Stimulated activated CD8-positive, alpha-beta memory T cell treated with anti-CD3 and anti-CD28 coated beads, Interleukin-12 subunit alpha, Interleukin-12 subunit beta, amount 100 ng/mL, for 24 hours (primary cell): ENCODE measurements at regions not wholly inside any gene's neighbourhood (a gene's known extent, or its start where the extent isn't known, plus 50 kb on each side); places are given as distances from the start of the nearest gene placed in this dataset.
"Not testable (repeated sequence)": the region's sequence is repeated elsewhere in the genome, so short reads cannot be mapped to it uniquely, and the experiment has no call there.

Experiments used
- DNase-seq: peaks from one replicate; pipeline ENCODE4 v3.0.0-alpha.2; 2020; ENCODE audit errors: extremely low read depth

DNA sequence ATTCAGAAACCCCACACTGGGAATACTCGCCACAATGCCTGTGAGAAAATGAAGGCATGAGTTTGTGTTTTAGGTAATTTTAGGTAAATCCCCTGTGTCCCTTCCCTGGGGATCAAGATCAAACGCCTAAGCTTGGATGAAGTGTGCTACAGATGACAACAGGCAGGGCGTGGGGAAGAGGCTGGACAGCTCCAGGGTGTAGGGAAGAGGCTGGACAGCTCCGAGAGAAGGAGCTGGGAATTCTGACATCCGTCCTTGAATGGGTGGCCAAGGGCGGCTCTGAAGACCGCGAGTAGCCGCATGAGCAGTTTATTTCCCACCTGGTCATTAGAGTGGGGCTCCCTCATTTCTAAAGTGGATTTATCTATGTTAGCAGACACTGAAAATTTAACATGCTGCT is 109.7 kb downstream of the RAMP3 start:
- no peak for DNase-seq

DNA sequence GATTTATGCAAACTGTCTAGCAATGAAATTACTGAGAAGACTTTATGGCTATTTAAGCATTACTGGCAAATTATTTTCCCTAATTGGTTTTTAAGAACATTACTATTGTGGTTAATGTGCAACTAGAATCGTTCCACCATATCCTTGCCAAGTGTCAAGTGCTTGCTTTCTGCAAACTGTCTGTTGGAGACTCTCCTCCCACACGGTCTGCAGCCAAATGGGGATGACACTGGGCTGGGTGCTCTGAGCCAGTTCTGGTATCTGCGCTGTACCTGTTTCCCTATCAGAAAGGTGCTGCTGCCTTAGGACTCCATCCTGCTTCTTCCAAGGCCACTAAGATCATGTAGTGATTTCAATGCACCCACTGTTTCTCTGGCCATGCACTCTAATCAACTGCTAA is 110.4 kb downstream of the RAMP3 start:
- no peak for DNase-seq

DNA sequence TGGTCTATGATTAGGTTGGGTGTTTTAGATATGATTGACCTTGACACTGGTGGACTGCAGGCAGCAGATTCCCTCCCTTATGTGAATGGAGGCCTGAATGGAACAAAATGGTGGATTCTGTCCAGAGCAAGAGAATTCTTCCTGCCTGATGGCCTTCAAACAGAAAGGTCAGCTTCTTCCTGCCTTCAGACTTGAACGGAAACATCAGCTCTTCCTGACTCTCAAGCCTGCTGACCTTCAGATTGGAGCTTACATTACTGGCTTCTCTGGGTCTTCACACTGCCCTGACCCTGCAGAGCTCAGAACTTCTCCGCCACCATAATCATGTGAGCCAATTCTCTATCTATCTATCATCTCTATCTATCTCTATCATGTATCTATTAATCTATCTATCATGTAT is 111.6 kb downstream of the RAMP3 start:
- no peak for DNase-seq

DNA sequence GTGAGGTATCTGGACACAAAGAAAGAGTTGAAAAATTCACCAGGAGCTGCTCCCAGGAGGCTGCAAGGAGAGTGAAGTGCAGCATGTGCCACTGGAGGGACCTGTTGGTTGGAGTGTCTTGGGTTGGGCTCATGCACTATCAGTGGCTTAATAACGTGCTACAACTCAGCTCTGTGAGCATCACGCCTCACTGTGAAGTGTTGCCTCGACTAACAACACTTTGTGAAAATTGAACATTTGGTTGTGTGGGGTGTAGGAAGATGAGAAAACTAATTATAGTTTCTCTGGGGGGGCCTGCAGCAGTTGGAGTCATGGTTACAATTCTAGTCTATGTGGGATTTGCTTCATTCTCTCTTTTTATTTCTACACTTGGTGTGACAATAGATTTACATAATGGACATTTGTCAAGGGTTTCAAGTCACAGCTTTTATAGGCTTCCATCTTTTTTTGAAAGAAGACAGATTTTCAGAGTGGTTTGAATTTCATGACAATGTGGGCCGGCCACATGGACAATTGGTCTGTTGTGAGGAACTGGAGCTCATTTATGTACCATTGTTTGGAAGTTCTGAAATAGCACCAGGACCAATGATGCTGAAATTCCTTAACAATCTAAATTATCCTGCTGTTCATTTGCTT is 121.3 kb downstream of the RAMP3 start:
- no peak for DNase-seq

DNA sequence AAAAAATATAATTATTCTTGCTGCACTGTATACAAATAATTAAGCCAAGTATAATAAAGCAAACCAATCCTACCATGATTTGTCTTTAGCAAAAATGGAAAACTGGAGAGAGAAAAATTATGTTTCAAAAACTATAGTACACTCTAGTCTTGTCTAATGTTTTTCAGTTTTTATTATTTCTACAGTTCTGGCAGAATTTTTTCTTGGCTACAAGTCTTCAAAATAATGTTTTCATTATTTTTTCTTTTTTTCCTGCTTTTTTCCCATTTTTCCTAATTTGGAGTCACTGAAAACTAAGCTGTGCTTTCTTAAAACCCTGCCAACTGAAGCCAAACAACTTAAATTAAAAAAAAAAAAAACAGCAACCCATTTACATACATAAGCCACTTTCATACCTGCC is 132.0 kb downstream of the RAMP3 start:
- DNase-seq, result not testable (repeated sequence)

DNA sequence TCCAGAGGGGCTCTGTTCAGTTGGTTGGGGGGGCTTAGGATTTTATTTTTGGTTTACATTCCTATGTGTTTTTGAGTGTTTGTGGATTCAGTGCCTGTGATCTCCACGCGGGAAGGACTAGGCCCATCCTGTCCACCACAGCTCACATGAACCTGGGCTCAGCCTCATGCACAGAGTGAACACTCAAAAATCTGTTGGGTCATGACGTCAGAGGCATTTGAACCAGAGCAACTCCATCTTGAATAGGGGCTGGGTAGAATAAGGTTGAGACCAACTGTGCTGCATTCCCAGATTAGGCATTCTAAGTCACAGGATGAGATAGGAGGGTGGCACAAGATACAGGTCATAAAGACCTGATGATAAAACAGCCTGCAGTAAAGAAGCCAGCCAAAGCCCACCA is 133.3 kb downstream of the RAMP3 start:
- DNase-seq, result no peak

DNA sequence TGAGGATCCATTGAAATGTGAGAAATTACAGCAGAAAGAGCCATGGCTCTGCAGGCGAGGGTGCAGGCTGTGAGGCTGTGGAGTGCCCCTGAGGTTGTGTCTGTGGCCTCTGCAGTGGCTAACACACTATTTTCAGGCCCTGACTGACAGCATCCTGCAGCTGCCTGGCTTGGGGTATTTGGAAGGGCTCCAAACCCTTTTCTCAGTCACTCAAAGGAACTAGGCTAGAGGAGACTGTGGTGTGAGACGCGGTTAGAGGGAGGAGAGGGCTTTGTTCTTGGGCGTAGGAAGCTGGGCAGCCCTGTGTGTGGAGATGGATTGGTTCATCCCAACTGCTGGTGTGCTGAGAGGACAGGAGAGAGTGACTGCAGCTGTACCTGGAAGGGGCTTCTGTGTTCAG is 134.9 kb downstream of the RAMP3 start:
- no peak for DNase-seq

DNA sequence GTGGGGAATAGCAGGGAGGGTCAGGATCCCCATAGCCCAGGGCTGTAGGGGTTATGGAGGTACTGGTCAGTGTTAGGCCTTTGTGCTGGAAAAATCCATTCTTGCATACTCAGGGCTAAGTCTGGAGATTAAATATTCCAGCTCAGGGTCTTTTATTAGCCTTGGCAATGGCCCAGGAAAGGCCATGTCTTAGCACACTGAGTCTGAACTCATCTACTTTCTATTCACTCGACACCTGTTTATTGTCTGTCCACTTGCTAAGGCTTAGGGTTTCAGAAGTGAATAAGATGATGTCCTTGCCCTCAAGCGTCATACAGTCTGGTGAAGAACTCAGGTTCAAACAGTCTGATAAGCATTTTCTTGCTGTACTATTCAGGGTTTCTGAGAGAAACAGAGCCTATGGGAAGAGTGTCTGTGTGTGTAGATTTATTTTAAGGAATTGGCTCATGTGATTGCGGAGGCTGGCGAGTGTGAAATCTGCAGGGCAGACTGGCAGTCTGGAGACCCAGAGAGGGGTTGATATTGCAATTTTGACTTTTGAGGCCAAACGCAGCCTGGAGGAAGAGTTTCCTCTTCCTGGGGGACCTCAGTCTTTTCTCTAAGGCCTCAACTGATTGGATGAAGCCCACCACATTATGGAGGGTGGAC is 135.8 kb downstream of the RAMP3 start:
- no peak for DNase-seq

DNA sequence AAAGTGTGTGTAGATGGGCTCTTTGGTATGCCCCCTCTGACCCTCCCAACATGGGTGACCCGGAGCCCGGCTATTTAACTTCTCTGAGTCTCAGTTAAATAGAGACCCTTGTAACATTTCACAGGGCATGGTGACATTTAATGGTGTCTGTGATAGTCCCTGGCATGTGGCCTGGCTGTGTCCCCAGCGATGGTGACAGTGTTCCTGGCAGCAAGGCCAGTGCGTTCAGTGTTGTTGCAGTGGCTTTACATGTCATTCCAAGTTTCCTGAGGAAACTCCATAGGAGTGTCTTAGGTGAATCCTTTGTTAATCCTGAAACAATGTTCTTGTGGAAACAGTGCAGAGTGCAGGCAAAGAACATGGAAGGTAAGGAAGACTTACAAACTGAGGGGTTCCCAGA is 137.0 kb downstream of the RAMP3 start:
- no peak for DNase-seq

DNA sequence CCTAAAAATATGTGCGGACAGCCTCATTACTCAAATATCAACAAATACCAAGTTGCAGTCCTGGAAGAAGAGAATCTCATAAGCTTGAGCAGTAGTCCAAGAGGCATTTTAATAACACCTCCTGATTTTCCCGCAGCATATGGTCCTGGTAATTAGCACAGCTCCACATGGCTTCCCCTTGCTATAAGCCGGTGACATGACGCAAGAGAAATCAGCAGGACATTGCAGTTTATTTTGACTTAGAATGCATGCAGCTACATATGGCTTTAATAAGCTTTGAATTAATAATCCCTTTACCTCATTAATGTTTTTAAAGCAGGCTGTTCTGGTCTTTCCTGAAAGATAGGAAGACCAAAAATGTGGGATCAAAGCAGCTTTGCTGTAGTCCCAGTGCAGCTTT is 137.6 kb downstream of the RAMP3 start:
- no peak for DNase-seq

DNA sequence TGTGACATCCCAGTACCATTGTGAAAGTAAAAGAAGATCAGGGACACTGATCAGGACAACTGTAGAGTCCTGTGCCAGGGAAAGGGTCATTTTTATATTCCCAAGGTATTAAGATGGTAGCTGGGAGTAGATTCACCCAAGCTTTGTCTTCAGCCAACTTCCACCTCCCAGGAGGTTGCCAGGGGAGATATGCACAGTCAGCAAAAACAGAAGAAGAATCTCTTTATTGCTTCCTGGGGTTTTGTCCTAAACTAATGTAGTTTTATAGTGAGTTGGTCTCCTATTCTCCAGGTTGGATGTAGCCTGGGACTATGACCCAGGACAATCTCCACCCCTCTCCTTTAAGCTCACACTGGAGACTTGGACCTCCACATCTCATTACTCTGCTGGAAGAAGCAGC is 139.2 kb downstream of the RAMP3 start:
- no peak for DNase-seq

DNA sequence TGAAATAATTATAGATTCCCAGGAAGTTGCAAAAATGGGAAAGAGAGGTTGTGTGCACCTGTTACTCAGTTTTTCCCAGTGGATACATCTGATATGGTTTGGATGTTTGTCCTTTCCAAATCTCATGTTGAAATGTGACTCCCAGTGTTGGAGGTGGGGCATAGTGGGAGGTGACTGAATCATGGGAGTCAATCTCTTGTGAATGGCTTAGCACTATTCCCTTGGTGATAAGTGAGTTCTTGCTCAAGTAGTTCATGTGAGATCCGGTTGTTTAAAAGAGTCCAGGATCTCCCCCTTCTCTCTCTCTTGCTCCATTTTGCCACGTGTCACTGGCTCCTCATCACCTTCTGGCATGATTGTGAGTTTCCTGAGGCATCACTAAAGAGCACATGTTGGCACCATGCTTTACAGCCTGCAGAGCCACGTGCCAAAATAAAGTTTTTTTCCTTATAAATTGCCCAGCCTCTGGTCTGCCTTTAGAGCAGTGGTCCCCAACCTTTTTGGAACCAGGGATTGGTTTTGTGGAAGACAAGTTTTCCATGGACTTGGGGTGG is 149.2 kb downstream of the RAMP3 start:
- DNase-seq, result no peak

DNA sequence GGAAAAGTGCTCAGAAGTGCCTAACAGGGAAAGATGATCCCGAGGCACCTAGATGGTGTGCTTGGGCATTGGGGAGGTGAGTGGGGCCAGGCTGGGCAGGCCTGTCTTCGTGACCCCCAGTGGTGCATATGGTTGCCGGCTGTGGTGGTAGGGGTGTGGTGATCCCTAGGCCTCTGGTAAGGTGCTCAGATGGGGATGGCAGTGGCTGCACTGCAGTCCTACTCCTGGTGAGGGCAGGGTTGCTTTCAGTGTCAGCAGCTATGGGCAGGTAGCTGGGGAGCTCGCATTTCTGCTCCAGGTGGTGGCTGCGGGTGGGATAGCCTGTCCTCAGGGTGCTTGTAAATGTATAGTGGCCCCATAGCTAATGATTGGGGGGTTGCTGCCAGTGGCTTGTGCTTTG is 154.0 kb downstream of the RAMP3 start:
- DNase-seq, result no peak

DNA sequence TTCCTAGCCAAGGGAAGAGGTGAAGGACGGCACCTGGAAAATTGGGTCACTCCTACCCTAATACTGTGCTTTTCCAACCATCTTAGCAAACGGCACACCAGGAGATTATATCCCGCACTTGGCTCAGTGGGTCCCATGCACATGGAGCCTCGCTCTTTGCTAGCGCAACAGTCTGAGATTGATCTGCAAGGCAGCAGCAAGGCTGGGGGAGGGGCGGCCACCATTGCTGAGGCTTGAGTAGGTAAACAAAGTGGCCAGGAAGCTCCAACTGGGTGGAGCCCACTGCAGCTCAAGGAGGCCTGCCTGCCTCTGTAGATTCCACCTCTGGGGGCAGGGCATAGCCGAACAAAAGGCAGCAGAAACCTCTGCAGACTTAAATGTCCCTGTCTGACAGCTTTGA is 157.9 kb downstream of the RAMP3 start:
- DNase-seq, result not testable (repeated sequence)

DNA sequence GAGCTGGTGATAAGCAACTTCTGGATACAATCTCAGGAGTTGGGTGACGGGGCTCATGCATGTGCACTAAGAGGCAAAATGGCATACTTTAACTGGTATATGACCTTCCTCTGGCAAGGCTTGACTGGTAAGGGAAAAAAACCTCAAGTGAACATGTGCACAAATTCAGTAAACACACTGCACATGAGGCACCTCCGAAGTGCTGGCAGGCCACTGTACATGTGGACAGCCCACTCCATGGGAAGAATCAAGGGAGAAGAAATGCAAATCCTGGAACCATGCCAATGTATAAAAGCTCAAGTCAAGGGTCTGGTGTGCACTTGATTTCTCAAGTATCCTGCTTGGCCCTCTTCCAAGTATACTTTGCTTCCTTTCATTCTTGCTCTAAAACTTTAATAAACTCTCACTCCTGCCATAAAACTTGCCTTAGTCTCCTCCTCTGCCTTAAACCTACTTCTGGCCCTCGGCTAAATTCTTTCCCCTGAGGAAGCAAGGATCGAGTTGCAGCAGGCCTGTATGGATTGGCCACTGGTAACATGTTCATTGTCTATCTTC is 167.2 kb downstream of the RAMP3 start:
- no peak for DNase-seq

DNA sequence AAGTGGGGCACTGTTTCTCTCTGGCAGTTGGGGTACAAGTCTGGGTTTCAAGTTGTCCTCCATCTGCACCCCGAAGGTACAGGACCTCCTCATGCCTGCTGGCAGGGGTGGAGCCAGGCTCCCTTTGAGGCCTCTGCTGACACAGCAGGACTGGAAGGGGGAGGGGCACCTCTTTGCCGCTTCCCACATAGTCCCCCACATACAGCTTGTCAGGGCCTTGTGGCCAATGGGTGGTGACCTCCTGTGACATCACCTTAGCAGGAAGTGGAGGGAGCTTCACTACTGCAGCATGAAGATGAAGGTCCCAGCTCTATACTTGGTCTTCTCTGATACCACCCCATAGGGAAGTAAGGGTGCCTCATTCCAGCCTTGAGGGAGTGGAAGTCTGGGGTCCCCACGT is 167.8 kb downstream of the RAMP3 start:
- no peak for DNase-seq

DNA sequence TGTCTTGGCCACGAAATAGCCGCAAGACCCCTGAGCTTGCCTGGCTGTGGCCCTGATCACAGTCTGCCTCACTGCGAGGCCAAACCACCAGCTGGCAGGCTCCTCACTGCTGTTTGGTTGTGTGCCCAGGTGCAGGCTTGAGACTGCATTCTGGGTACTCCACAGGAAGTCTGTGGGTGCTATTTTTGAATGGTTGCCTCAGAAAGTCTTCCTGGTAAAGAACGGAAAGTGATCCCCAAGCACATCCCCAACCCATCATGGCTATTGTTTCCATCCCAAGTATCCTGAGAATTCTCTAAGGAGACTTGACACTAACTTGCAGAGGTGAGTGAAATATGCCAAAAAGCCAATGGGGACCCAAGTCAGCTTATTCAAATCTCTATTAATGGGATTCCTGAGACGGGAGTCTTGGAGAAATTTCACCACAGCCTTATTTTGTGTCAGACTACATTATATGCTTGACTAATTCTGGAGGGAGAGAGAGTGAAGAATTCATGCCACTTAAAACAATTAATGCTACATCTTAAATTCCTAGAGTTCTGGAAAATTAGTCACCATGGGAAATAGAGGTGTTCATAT is 170.9 kb downstream of the RAMP3 start:
- no peak for DNase-seq

DNA sequence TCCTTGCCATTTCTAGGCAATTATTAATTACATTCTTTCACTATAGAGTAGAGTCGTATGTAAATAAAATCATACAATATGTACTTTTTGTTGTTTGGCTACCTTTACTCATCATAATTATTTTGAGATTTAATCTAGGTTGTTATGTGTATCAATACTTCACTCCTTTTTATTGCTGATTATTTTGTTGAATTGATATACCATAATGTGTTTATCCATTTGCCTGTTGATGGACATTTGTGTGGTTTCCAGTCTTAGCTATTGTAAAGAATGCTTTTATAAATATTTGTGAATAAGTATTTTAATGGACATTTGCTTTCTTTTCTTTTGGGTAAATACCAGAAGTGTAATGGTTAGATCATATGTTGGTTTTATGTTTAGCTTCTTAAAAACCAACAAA is 174.0 kb downstream of the RAMP3 start:
- no peak for DNase-seq

DNA sequence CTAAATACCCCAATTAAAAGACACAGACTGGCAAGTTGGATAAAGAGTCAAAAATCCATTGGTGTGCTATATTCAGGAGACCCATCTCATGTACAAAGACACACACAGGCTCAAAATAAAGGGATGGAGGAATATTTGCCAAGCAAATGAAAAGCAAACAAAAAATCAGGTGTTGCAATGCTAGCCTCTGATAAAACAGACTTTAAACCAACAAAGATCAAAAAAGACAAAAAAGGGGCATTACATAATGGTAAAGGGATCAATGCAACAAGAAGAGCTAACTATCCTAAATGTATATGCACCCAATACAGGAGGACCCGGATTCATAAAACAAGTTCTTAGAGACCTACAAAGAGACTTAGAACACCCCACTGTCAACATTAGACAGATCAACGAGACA is 177.4 kb downstream of the RAMP3 start:
- DNase-seq, result not testable (repeated sequence)

DNA sequence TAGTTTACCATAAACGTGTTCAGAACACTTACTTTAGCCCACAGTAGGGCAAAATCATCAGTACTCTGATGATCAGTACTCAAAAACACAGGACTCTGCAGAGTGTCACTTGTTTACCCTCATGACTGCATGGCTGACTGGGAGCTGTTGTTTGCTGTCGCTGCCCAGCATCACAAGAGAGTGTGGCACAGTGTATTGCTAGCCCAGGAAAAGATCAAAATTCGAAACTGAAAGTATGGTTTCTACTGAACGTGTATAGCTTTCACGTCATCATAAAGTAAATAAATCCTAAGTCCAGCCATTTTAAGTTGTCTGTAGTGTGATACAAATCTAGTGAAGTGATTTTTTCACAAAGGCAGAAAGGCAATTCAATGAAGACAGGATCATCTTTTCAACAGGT is 184.6 kb downstream of the RAMP3 start:
- DNase-seq, result no peak

DNA sequence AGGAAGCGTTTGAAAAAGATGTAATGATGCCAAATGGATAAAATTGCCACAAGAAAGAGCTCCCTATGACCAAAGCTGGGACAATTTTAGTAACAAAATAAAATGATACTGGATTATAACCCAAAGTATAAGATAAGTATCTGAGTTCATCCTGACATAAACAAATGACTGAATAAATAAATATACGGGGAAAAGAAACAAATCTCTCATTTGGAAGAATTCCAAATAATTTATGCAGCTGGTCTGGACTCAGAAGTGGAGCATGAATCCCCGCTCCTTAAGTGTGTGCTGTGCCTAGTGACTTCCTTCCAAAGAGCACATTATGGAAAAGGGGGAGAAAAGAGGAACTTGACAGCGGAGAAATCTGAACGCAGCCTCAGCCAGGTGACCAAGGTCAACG is 186.2 kb downstream of the RAMP3 start:
- no peak for DNase-seq

DNA sequence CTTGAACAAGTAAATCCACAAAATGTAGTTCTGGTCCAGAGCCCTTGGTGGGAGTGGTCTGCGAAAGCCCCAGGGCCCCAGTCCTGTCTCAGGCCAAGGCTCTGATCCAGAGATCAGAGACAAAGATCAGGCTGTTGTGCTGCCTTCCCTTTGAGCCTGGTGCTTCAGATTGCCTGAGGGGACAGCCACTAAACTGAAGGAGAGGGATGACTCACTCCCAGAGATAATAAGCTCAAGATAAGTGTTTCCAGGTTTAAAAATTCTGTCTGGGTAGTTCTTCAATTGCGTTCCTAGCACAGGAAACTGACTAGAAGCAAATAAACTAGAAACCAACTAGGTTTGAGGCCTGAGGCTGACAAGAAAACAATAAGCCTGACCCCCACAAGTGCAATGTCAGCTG is 190.2 kb downstream of the RAMP3 start:
- no peak for DNase-seq

DNA sequence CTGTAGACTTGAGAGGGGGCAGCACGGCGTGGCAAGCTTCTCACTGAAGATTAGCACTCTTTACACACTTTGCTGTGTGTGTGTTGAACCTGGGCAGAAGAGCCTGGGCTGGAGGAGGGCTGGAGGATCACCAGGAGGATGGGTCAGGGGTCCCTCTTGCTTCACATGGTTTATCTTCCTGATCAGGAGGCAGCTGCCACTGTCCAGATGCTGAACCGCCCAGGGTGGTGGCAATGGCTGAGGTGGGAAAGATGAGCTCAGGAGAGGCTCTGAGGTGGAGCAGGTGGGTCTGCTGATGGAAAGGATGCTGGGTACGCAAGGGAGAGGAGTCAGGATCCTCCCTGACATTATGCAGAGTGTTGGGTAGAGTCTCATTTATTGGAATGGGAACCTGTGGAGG is 191.5 kb downstream of the RAMP3 start:
- DNase-seq, result no peak
